ENCODE measurements at regions not wholly inside any gene's neighbourhood (a gene's known extent, or its start where the extent isn't known, plus 50 kb on each side); places are given as distances from the start of the nearest gene placed in this dataset.
"Not testable (repeated sequence)": the region's sequence is repeated elsewhere in the genome, so short reads cannot be mapped to it uniquely, and the experiment has no call there.

DNA sequence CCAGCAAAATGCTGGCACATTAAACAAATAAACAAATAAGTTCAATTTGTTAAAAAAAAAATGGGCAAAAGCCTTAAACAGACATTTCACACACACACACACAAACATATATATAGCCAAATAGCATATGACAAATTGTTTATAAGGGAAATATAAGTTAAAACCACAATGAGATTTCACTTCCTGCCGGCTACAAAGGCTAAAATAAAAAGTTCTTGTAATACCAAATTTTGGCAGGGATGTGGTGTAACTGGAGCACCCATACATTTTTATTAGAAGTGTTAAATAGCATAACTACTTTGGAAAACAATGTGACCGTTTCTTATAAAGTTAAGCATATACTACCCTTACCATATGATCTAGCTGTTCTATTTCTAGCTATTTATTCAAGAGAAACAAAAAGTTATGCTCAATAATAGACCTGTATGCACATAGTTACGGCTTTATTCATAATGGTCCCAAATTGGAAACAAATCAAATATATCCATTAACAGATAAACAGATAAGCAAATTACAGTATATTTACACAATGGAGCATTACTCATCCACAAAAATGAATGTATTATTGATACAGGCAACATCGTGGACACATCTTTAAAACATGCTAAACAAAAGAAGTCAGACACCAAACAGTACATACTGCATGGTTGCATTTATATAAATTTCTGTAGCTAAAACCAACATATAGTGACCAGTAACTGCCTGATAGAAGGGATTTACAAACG lies 93.9 kb downstream of the EOMES start:
- DNase-seq: peak in 1 of 2 donors; percentile 7

DNA sequence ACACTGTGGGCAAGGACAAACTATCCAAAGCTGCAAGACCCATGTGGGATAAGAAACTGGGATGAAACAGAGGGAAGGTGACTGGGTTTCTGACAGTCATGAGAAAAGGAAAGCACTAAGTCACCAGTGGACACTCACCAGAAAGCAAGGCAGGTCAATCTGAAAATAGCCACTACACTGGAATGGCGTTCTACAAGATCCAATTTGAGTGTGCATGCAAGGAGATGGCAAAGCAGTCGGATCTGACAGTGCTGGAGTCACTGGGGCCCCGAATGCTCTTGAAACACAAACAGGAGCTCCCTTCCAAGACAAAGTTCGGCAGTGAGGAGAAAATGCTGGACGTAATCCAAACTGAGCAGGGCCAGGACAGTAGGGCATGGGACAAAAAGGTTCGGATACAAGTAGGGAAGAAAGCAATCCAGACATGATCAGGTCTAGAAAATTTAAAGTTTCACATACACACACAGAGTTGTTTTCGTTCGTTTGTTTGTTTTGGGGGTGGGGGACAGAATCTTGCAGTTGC lies 95.5 kb downstream of the EOMES start:
- no peak for DNase-seq

DNA sequence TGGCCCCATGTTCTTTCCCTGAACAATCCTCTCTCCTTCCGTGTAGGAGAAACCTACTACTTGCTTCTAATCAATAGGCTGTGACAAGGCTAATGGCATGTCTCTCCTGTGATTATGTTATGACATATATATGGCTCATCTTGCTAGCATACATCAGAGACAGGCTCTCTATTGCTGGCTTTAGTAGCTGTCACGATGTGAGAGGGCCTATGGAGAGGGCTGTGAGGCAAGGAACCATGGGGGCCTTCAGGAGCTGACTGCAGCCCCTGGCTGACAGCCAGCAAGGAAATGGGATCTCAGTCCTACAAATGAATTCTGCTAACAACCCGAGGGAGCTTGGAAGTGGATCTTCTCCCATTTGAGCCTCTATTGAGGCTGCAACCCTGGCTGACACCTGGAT lies 96.3 kb downstream of the EOMES start:
- DNase-seq: no peak

DNA sequence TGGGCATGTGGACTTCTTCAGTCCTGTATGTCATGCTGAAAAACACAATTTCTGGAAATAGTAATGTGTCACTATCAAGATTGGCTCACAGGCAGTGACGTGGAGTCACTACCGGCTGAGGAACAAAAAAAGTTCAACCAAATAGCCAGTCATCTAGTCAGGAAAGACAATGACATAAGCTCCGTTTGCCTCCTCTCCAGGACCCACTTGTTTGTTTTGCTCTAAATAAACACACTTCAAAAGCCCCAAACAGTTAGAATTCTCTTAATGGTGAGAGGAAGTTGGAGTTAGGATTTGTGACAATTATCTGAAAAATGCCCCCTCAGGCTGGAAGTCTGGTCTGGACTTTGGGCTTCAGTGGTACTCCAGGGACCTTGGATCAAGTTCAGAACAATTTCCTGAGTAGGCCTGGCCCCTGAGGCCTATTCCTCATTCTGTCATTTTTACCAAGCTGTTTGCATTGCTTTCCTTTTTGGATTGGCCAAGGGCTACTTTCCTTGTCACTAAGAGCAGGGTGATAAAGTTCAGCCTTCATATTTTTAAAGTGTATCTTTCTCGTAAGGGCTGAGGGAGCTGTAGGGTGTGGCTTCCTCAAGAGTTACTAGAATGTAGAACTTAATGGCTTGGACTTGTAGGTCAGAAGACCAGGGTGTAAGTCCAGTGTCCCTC lies 98.9 kb downstream of the EOMES start:
- peak in 1 of 2 donors; percentile 14 for DNase-seq

DNA sequence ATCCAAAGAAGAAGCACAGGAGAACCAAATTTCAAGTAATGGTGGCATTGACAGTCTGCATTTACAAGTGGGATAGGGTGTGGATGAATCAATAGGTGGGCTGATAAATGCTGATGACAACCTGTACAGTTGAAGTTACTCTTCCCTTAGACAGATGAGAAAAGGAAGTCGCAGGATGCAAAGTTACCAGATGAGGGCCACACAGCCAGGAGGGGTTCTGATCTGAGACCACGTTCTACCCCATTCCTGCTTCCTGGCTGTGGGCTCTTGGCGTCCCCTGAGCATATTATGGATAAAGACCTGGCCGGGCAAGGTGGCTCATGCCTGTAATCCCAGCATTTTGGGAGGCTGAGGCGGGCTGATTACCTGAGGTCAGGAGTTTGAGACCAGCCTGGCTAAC lies 104.6 kb downstream of the EOMES start:
- DNase-seq: no peak

DNA sequence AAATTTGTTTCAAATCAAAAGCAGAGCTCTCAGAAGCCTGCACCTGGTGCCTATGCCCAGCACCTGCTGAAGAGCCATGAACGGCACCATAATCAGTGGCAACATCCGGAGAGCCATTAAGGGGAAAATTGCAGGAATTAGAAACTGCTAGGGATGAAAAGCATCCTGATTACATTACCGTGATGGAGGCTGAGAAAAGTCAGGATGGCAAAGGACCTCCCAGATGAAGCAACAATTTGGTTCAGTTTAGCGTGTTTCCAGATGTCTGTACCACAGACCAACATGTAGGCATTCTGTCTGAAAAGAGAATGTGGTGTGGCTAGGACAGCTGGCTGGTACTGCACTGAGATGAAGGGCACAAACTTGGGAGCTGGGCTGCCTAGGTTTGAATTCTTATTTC lies 106.1 kb downstream of the EOMES start:
- no peak for DNase-seq

DNA sequence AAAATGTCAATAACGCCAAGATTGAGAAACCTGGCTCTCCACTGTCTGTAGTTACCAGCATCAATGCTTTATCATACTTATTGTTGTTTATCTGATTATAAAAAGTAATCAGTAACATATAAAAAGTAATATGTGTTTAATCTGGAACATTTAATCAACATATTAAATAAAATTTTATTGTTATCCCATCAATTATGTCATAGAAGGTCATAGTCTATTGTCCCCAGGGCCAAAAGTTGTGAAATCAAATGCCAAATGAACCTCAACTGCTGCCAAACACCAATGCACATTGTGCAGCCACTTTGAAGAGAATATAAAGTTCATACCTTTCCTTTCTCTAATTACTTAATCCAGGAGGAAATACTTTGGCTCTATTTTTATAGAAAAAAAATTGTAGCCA lies 106.6 kb downstream of the EOMES start:
- no peak for DNase-seq

DNA sequence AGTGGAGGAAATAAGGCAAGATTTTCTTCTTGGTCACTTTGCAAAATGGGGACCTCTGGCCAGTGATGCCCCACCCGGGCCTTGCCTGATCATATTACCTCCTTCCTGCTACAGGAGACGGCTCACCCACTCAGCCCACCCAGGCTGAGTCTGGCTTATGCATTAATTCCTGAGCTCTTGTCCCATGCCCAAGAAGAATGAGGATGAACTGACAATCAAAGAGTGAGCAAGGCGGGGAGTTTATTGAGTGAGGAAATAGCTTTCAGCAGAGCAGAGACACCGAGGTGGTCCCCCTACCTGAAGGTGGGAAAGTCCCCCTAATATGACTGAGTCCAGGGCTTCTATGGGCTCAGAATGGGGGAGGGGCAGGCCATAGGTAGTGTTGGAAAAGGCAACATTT lies 107.5 kb downstream of the EOMES start:
- DNase-seq: no peak

DNA sequence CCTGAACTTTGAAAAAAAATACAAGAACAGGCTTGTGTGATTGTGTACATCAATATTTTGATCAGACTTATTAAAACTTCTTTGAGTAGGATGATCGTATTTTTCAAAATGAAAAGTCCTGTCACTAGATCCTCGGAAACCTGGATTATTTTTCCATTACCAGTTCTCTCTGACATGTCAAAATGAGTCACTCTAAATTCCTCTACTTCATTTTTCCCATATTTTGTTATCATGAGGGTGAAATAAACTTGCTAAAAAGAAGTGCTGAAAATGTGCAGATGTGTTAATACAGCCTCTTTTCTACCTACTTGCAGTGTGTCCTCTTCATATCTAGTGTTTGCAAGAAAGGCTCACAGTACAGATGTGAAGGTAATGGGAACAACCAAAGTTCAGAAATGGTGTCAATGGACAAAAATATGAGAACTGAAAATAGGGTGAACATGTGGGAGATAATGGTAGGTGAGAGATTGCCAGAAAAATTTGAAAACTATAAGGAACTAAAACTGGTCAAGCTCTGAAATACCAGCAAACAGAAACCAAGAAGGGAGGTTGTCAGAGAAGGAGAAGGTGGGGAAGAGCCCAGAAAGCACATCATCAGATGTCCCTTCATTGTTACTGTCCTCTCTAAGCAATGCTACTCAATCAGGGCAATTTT lies 108.2 kb downstream of the EOMES start:
- no peak for DNase-seq

DNA sequence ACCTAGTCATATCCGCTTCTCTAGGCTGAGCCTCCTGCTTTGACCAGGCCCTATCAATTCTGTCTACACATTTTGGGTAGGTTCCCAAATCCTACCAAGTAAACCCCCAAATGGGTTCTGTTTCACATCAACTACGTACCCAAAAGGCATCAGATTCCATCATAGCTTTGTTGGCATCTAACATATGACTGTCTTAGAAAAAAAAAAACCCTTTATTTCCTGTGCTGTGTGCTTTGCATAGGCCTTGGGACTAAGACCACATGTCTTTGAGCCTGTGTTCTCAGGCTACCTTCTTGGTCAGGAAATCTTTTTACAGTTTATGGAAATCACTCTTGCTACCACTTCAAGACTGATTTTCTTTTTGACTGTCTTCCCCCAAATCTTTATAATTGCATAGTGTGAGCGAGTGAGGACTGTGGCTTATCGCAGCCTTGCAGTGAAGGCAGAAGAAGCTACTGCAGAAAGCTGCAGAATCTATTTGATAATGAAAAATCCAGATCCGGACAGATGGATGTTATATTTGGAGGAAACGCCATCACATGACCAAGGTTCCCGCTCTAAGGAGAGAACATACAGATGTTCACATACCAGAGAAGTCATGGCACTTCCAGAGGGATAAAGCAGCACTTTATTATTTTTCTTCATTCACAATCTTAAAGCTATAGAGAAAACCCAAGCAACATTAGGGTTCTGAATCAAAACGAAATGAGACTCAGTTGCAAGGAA lies 111.2 kb downstream of the EOMES start:
- DNase-seq: no peak

DNA sequence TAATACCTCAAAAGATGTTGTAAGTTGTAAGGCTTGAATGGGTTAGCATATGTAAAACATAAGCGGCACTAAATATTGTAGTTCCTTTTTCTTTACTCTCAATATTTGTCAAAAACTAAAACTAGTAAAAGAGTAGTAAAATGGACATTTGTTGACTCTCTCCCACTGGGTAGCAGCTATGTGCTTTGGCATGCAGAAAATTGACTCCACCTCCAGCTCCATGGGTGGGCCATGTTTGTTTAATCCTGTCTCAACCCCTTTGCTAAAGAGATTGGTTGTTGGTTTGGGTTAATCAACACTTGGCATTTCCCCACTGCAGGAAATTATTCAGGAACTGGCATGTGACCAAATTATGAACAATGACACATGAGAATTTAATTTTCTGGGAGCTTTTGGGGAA lies 114.8 kb downstream of the EOMES start:
- no peak for DNase-seq

DNA sequence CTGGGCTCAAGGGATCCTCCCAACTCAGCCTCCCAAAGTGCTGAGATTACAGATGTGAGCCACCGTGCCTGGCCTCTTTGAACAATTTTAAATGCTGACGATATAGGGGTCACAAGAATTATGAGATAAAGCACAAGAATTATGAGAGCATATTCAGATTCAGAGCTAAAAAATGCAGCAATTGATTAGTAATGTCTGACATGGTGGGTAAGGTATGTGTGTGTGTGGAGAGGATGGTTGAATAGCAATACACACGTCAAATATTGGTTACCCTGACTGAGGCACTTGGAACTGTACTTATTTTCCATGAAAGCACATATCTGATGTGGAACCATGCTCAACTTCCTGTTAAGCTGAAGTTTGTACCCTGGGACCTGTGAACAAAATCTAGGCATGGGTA lies 115.6 kb downstream of the EOMES start:
- no peak for DNase-seq

DNA sequence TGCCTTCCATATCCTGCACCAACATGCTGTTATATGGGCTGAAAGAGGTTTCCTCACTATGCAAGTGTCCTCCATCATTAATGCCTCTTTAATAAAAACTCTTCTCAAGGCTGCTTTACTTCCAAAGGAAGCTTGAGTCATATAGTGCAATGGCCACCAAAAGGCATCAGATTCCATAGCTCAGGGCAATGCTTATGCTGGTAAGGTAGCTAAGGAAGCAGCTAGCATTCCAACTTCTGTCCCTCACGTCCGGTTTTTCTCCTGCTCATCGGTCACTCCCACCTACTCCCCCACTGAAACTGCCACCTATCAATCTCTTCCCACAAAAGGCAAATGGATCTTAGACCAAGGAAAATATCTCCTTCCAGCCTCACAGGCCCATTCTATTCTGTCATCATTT lies 117.1 kb upstream of the SLC4A7 start:
- not testable (repeated sequence) for DNase-seq

DNA sequence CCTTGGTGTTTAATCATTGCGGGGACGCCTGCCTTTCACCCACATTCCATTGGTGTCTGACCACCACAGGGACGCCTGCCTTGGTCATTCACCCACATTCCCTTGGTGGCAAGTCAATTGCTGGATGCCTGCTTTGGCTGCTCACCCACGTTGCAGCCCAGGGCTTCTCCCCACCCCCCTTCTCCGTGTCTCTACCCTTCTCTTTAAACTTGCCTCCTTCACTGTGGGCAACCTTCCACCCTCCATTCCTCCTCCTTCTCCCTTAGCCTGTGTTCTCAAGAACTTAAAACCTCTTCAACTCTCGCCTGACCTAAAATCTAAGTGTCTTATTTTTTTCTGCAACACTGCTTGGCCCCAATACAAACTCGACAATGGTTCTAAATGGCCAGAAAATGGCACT lies 115.6 kb upstream of the SLC4A7 start:
- not testable (repeated sequence) for DNase-seq

DNA sequence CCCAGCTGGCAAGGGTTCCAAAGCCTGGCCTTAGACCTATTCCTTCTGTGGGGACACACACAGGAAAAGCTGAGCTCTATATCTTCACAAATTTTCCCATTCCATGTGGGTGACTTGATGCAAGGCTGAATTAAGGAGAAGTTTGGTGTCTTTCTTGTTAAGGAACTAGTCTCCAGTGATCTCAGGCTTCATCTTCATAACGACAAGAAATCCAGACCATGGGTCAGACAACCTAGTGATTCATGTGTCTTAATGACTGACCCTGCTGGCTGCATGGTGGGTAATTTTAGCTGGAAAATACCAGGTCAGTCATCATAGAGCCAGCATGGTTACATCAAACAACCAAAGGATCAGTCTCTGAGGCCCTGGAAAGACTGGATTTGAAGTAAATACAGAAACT lies 112.7 kb upstream of the SLC4A7 start:
- DNase-seq: no peak

DNA sequence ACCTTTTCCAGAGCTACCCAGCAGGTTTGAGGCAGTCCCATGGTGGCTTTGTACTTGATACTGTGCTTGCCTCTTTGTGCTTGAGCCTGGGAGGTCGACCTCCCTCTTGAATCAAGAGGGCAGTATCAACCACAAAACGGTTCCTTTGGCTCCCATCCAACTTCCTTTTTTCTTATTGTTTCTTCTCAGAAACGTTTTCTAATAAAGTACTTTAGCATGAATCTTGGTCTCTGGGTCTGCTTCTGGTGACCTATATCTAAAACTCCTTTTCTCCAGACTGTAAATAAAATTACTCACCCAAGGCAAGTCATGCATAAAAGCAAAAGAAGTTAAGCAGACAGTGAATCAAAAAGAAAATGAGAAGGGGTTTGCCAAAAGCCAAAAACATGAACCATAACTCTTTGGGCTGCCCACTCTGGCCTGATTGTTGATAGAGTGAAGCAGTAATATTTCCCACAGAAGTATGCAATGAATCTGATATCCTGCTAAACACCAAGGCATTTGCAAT lies 112.2 kb upstream of the SLC4A7 start:
- DNase-seq: peak in 1 of 2 donors; percentile 11

DNA sequence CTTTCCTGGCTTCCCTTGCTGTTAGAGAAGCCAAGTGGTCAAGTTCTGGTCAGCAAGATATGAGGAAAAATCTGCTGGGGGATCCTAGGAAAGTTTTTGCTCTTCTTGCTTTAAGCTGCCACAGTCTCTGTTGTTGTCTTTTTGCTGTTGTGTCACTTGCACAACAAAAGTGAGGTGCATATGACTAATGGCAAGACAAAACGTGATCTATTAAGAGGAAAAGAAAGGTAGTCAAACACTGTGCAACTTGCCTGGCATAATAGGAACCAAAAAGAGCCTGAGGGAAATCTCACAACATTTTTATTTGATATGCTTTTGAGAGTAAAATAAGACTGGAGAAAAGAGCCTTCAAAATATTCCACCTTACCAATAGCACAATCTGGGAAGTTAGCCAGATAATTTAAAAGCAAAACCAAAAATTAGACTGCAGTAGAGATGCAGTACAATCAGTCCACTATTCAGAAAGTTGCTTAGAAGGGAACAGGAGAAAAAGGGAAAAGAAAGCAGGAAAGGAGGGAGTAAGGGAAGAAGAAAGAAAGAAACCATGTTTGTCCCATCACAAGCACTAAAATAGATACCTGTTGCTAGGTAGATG lies 110.0 kb upstream of the SLC4A7 start:
- DNase-seq: no peak

DNA sequence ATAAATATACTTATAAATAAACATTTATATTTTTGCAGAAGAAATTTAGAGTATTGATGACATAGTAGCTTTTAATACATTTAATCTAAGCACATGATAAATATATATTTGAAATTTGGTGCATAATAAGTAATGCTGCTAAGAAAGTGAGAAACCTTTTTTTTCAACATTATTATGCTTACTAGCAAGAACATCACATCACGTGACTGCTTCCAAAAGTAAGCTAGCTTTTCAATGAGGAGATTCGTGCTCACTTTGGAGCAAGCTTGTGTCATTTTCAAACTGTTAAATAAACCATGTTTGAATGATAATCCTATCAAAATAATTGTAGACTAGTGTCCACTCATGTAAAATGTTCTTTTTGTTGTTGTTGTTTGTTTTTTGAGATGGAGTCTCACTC lies 109.0 kb upstream of the SLC4A7 start:
- DNase-seq: no peak

DNA sequence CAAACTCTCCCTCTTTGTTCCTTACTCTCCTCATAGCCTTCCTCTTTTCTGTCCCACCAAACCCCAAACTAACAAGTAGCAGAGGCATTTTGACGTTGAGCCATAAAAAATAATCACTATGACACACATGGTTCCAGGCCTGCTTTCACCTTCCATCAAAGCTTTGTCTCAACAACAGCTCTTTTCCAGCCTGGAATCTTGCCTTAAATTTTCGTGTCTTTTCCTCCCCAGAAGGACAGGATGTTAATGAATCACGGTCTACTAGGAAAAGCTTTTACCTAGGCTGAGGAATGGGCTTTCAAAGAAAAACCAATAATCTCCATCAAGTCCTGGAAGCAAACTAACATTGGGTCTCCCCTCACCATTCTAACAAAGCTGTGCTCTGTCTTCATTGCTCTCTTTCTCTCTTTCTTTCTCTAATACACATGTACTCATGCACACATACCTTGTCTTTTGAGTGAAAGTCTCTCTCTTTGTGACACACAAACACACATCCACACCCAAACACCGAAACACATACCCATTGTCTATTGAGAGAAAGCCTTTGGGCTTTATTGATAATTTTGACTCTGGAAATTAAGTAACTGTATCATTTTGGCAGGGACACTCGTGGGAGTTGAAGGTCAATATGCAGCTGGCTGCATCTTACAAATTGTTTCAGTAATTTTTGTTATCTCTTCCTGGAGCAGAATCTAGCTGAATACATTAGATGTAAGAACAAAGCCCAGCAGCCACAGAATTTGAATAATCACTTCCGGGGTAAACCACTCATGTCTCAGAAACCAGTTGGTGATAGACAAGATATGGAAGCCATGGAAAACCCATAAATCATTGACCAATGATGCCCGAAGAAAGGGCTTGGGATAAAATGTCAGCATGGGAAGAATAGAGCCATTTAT lies 107.4 kb upstream of the SLC4A7 start:
- peak in 1 of 2 donors; percentile 28 for DNase-seq

DNA sequence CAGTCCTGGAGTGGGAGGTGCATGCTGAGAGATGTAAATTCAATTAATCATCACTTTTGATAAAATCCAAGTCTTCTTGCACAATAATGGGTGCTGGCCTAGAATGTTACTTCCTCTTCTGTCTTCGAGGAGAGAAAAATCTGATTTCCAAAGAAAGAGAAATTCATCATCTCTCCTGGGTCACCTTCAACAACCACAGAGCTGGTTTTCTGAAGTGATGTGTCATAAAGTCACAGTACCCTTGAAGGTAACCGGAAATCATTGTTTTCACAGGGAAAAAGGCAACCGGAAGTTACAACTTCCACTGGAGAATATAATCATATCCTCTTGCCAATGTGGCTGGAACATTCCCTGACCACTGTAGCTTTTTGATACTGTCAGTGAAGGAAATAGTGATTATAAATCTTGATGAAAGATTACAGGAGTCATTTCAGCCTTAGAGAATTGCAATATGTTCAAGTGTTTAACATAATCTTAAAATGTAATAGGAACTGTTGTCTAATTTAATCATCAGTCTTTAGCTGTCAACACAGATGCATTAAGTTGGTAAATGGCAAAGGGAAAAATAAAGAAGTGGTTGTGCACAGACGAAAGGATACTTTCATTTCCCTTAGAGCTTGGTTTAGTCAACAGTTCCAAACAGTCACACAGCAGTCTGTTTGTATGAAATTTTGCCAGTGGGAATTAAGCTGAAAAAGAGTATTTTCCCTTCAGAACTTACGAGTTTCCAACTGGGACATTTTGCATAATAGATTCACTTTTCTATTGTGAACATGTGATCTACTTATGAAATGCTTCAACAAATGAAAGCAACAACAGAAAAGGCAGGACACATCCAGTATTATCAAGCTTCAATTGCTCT lies 106.5 kb upstream of the SLC4A7 start:
- peak; percentile 5 to 24 for DNase-seq

DNA sequence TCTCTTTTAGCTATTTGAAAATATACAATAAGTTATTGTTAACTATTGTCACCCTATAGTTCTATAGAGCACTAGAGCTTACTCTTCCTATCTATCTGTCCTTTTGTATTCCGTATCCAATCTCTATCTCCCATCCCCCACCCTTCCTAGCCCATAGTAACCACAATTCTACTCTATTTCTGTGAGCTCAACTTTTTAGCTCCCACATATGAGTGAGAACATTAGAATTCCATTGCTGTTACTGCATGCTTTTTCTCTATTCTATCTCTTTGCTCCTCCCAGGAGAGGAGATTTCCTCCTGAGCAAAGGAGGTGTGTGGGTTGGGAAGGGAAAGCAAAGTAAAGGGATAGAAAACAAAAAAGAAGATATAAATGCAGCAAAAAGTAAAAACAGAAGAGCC lies 105.6 kb upstream of the SLC4A7 start:
- DNase-seq: no peak

Measured in CD4-positive, alpha-beta T cell treated with Interleukin-1 beta for 1 hour (primary cell).